DMS 273 treated with DMSO at 0.1 percent for 48 hours (cell line): ENCODE measurements at regions not wholly inside any gene's neighbourhood (a gene's known extent, or its start where the extent isn't known, plus 50 kb on each side); places are given as distances from the start of the nearest gene placed in this dataset.
"Not testable (repeated sequence)": the region's sequence is repeated elsewhere in the genome, so short reads cannot be mapped to it uniquely, and the experiment has no call there.

Experiments
- DNase-seq: peaks from one replicate; lab custom pipeline; 2025; lab: John Stamatoyannopoulos, UW

DNA sequence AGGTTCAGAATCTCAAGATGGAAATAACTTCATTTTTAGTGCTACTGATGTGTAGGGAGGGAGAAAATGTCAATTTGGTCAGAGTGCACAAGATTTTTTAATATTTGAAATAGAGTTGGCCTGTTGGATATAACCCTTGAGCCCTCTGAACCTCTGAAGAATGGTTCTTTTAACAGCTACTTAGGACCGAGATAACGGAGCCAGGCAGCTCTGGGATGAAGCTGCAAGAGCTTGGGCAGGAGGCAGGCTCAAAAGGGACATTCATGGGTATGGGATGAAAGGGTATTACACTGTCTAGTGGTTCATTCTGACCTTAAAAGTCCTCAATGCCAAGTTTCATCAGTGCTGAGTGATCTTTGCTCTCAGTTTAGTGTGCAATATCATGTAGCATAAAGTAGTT, 111.4 kb upstream of the CPHXL start:
- no peak for DNase-seq

DNA sequence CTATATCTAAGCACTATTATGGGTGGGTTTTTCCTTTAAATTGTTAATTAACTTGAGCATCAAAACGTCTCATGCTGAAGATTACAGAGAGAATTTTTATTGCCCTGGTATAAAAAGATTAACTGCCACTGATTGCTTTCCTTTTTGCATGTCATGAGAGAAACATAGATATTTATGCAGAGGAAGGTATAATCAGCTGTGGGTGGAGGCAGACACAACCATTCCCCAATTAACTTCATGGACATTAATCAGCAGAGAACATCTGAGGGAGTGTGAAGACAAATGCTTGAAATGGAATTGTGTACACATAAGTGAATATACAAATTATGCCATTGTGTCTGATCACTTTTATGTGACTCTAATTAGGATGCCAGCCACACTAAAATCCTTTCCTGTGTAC, 115.2 kb upstream of the CPHXL start:
- no peak for DNase-seq

DNA sequence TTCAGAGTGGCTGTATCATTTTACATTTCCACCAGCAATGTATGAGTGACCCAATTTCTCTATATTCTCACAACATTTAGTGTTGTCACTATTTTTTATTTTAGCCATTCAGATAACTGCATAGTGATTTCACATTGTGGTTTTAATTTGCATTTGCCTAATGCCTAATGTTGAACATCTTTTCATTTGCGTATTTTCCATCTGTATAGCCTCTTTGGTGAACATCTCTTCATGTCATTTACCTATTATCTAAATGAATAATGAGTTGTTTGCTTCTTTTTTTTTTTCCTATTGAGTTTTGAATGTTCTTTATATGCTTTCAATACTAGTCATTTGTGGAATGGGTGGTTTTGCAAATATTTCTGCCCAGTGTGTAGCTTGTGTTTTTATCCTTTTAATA, 120.9 kb upstream of the CPHXL start:
- no peak for DNase-seq

DNA sequence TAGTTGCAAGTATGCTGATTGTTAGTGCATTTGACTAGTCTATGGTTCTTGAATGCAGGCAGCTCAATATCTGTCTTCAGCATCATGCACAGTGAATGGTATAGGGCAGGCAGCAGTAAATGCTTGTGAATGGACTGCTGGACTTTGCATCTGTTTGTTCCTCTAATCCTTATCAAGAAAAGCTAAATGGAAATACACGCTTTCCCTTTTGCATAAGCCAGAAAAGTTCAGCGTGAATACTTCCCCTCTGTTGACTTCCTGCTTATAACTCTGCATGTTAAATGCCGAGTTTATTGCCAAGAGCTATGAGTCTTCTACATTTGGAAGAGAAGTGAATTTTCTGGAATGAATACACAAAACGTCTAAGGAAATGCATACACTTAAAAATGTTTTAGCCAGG, 127.9 kb upstream of the CPHXL start:
- no peak for DNase-seq

DNA sequence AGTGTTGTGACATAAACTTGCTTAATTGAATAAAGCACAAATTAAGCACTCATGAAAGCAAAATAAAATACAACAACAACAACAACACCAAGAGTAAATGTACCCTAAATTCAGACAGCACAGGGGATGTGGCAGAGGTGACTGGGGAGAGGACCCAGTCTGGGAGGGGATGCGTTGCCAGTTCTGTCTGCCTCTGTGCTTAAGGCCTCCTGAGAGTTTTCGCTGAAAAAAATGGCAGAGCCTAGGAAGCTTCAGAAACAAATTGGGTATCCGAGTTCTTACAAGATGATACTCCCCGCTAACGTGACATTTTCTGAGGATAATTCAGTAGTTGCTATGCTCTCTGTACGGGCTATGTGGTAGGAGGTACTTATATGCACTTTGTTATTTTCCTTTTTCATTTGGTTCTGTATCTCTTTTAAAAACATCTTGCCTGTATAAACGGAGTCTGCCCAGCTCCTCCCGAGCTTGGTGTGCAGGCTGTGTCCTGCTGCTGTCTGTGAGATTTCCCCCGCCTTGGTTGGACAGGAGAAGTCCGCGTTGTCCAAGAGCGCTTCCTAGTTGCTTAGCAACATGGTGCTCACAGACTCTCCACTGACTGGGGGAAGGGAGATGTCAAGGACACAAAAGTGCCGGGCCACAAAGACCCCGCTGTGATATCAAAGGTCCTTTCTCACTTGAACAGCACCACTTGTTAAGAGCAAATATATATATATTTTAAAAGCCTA, 134.2 kb upstream of the CPHXL start:
- DNase-seq = peak; percentile 24

DNA sequence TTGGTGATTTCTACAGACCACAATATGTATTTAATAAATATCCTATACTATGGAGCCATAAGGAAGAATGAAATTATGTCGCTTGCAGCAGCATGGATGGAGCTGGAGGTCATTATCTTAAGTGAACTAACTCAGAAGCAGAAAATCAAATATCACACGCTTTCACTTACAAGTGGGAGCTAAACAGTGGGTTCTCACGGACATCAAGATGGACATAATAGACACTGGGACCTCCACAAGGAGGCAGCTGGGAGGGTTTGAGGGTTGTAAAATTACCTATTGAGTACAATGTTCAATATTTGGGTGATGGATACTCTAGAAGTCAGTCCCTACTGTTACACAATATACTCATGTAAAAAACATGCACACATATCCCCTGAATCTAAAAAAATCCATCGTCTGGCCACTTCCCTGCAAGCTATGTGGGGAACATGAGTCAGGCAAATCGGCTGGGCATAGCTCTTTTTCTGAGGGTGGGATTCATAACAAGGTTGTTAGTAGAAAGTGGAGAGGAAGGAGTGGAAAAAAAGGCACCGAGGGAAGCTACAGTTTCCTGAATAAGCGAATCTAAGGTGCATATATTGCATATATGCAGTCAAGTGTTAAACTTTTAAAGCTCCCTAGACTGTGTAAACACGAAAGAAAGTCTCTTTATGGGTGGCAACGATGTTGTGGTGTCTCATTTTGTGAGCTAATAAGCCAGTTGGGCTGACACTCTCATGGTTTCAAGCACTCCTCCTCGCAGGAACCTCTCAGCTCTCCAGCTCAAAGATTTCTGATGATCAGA, 135.2 kb upstream of the CPHXL start:
- DNase-seq = no peak

DNA sequence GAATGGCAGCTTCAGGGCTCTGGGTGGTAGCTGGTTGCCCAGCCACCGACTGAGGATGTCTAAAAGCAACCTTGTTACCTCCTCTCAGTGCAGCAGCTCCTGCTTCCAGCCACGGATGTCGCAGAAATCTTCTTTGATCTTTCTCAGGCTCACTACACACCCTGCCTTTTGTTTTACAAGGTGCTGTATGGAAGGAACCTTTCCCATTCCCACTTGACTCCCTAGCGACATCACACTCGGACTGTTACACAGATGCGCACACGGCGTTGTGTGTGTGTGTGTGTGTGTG, 135.8 kb upstream of the CPHXL start:
- no peak for DNase-seq

DNA sequence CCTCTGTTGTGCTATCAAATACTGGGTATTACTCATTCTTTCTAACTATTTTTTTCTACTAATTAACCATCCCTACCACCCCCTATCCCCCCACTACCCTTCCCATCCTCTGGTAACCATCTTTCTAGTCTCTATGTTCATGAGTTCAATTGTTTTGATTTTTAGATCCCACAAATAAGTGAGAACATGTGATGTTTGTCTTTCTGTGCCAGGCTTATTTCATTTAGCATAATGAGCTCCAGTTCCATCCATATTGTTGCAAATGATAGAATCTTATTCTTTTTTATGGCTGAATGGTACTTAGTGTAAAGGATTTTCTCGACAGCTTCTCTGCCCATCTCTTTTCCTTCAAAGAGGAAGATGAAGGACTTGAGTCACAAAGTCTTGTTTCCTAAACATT, 138.0 kb upstream of the CPHXL start:
- no peak for DNase-seq

DNA sequence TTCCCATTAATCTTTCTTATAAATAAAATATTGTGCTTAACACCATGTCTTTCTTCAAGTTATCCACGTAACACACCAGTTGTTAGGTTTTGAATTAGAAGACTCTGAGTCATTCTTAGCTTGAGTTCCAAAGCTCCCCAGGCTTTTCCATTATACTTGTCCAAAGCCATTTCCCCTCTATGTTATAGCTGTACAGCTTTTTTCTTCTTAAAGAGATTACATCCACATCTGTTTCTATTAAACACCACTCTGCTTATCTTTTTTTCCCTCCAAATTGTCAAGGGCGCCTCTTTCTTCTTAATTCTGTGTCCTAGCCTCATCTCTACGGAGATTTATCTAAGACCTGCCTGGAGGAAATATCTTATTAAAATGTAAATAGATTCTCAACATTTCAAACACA, 139.4 kb upstream of the CPHXL start:
- no peak for DNase-seq

DNA sequence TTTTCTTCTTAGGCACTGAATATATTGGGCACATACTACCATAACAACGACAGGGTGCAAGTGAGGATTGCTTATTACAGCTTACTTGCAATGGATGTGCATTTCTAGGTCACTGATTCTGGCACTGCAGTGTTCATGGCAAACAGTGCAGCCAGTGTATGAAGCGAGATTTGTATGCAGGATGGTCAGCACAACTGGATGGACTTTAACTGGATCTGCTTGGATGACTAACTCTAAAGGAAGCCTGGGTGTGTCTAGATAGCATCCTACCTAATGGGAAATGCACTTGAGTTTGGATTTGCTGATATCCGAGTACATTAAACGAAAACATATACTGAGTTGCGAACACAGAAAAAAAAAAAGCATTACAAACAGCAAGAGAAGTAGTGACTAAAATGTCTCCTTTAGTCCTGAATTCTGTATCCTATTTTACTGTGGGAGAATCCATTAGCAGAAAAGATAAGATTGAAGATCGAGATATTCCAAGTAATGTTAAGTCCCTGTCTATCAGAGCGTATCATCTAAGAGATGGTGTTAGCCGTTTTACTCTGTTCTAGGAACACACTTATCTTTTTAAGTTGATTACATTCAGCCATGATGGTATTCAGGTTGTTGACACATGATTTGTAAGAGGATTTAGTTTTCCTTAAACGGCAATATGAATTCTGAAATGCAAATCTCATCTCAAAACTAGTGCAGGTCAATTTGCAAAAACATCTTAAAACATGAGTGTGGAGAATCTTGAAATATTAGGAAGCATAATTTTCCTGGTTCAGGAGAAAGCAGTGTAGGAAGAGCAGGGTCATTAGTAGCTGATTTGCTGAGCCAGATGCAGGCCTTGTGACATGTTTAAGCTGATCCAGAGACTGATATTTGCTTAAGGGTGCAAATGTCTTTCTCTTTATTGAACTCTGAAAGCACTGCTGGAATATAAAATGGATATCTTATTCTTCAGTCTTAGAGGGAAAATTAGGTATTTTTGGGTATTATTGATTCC, 142.6 kb upstream of the CPHXL start:
- DNase-seq = no peak

DNA sequence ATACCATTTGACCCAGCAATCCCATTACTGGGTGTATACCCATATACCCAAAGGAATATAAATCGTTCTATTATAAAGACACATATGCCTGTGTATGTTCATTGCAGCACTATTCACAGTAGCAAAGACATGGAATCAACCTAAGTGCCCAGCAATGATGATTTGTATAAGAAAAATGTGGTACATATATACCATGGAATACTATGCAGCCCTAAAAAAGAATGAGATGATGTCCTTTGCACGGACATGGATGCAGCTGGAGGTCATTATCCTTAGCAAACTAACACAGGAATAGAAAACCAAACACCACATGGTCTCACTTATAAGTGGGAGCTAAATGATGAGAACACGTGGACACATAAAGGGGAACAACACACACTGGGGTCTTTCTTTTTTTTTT, 155.0 kb upstream of the CPHXL start:
- not testable (repeated sequence) for DNase-seq

DNA sequence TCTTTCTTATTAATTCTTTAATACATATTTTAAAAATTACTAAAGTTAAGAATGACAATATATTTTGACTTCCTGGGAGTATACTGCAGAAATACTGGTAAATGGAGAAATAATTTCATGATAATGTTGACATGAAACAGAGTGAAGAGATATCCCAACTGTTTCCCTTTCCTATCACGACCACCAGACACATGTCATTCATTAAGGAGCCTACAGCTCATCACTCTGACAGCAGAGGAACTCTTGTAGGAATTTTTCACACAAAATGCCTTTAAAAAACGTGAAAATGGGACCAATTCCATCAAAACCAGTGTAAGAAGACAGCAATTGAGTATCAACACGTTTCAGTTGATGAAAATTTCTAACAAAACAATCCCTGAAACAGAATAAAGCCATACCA, 172.9 kb upstream of the CPHXL start:
- DNase-seq = no peak

DNA sequence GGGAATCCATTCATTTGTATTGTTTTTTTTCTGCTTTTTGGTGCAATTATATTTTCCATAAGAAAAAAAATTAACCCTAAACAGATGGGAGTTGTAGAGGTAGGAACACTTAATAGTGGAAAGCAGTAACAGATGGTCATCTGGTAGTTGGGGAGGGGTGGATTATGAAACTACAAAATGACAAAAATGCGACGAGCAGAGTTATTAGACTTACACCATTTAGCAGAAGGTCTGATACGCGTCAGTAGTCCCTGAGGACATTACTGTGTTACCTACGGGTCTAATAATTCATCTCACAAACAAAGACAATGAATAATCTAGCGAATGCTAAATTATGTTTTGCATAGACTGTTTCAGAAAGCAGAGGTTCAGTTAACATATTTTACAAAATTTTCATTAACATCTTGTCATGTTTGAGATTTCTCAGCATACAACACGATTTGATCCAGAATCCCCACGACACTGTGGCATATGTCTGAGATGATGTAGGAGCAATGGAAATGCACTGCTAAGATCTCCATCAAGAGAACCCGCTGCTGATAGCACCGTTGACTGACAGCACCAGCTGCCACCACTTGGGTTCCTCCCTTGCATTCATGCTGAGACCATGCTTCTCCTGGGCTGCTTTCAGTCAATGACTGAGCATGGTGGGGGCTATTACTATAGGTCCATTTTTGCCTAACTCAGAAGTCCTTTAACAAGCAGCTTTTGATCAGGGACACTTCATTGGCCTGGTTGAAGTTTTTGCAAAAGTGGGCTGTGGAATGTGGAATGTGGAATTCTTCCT, 182.2 kb upstream of the CPHXL start:
- DNase-seq = peak; percentile 91

DNA sequence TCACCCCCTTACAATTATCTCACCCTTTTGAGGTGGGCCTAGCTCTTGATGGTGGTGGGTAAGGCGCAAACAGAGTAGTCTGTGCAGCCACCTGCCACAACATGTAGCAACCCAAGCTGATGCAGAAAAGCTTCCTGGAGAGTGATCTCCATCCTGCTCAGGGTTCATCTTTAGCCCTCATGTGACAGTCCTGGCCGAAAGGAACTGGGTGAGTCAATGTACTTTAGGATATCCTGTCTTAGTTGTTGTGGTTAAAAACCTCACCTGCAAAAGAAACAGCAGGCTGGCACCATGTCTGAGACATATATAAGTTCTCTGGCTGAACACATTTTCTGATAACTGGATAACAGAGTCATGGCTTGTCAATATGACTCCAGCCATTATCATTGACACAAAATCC, 183.5 kb upstream of the CPHXL start:
- no peak for DNase-seq

DNA sequence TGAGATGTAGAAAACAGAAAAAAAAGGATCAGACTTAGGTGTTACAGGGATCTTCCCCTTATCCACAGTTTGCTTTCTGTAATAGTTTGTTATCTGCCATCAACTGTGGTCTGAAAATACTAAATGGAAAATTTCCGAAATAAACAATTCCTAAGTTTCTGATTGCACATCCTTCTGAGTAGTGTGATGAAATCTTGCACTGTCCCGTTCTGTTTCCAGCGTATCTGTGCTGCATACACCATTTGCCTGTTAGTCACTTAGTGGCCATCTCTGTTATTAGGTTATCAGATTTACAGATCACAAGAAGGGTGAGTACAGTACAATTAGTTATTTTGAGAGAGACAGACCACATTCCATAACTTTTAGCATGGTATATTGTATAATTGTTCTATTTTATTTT, 185.6 kb upstream of the CPHXL start:
- DNase-seq = no peak

DNA sequence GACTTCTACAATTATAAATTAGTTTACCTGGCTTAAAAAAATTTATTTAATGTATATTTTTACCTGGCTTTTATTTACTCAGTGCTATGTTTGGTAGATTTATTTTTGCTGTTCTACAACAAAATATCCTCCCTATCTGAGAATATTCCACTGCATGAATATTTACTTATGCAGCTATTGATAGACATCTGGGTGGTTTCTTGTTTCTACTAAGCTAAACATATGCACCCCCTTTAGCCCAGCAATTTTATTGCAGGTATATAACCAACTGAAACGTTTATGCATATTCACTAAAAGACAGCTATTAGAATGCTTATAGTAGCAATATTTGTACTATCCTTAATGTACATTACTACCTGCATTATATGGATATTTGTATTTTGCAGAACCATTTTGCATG, 187.7 kb upstream of the CPHXL start:
- DNase-seq = no peak

DNA sequence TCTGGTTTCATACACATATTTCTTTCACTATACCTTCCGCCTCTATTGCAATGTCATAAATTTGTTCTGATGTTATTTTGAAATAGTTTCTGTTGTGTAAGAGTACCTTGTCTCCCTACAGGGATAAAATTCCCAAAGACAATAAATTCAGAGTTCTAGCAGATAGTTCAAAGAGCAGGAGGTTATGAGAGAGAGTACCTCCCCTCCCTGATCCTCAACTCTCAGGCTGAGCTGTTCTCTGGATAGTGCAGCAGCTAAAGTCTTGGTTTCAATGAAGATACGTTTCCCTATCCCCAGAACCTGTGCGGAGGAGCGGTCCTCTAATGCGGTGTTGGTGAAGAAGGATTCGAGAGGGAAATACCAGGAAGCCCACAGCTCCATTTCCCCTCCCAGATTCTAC, 190.2 kb upstream of the CPHXL start:
- DNase-seq = no peak

DNA sequence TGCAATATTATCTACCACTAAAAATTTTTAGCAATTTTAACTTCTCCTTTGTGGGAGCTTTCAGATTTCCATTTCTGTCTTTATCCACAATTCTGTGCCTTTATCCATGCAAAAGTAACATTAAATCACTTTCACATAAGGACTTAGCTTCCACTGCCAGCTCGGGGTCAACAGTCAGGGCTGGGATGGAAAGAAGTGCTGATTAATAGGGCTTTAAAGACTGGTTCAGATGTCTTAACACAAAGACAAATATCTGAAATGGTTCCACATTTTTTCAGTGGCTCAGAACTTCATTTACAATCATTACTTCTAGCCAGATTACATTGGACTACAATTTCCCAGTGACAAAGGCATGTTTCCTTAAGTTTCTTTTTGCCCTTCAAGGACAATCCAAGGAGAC, 191.8 kb upstream of the CPHXL start:
- no peak for DNase-seq

DNA sequence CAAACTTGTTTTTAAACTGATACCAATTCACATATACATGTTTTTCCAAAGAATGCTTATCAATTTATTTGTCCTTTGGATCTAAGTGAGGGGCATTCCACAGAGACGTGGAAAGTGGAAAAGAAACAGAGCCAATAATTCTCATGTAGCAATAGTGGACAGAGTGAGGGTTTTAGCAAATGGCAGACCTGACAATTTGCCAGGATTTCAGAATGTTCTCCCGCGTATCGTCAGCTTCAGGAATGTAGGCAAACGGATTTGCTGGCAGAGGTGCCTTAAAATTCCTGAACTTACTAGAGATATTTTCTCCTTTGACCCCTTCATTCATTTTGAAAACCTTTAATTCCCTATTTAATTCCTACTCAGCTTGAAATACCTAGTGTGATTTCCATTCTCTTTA, 193.4 kb upstream of the CPHXL start:
- DNase-seq = no peak

DNA sequence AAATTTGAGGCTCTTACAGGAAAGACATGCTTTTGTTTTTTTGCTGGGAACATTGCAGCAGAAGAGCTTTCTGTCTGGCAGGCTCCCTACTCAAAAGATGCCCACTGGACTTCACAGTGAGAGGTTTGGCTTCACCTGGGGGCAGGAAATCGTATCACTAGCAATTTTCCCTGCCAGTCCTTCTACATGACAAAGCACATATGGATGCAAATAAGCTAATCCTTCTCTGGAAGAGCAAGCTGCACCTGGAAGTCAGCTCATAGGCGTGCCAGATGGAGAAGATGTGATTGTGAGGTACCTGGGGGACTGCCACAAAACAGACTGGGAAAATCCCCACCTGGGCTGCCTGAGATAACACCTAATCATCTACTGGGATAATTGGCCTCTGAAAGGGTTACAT, 195.0 kb upstream of the CPHXL start:
- DNase-seq = no peak

DNA sequence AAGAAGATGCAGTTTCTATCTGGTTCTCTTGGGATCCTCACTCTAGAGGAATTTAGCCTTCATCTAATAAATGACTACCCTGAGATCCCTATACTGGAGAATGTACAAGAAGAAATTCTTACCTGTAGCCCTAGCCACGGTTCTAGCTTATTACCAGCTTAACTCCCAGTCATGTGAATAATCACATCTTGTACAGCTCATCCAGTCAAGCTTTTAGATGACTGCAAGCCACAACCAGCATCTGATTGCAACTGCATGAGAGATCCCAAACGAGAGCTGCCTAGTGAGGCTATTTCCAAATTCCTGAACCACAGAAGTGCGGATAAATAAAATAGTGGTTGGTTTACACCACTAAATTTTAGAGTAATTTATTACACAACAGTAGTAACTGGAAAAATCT, 196.0 kb upstream of the CPHXL start:
- DNase-seq = no peak

DNA sequence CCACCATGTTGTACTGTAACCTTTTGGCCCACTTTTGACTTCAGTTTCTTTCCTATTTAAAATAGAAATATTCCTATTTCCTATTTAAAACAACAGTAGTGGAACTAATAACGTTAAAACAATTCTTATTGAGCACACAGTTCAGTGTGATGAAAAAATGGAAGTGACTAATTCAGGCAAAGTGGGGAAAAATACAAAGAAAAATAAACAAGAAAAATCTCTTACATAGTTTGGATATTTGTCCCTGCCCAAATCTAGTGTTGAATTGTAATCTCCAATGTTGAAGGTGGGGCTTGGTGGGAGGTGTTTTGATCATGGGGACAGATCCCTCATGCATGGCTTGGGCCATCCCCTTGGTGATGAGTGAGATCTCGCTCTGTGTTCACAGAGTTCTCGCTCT, 198.1 kb upstream of the CPHXL start:
- DNase-seq = no peak
